ENCODE measurements at regions not wholly inside any gene's neighbourhood (a gene's known extent, or its start where the extent isn't known, plus 50 kb on each side); places are given as distances from the start of the nearest gene placed in this dataset.
"Not testable (repeated sequence)": the region's sequence is repeated elsewhere in the genome, so short reads cannot be mapped to it uniquely, and the experiment has no call there.

DNA sequence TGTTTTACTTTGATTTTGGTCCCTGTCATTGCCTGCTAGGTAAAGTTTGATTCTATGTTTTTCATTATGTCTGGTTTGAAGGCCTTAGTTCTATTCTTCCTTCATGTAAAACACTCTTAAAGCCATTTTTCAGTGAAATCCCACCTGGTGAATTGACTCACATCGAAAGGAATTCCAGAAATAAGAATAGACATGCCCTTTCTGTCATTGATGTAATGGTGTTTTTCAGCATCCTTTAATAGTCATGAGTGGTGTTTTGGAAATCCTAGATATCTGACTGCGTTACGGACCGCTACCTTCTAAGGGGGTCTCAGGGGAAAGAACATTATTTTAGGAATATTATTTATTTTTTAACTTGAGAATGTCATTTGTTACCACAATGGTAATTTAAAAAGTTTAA is 104.5 kb upstream of the ZEB2 start:
- H3K4me1 ChIP-seq, result no peaks in the 10 kb centered on the region
- DNase-seq (no peak), ATAC-seq (no peak)
- H3K4me3 ChIP-seq, result no peak overlapping the region
- intact Hi-C loops (cut with DNase I), result no loop called here
- no peaks in the 10 kb centered on the region for H3K27me3 ChIP-seq
- no peak for TF ChIP-seq CTCF (IDR thresholded peaks at IDR 0.05)
- H3K36me3 ChIP-seq, result no peaks in the 10 kb centered on the region
- H3K27ac ChIP-seq, result no peak overlapping the region
- H3K9me3 ChIP-seq, result peaks cover 0 to 8% of the 10 kb centered on the region in 2 donors

GRCh38 chr2:144622373-144622772 is 102.5 kb upstream of the ZEB2 start:
- H3K27ac ChIP-seq; H3K36me3 ChIP-seq; H3K4me1 ChIP-seq; intact Hi-C loops (cut with DNase I); DNase-seq; H3K4me3 ChIP-seq; ATAC-seq; H3K9me3 ChIP-seq; H3K27me3 ChIP-seq: not testable (repeated sequence)

DNA sequence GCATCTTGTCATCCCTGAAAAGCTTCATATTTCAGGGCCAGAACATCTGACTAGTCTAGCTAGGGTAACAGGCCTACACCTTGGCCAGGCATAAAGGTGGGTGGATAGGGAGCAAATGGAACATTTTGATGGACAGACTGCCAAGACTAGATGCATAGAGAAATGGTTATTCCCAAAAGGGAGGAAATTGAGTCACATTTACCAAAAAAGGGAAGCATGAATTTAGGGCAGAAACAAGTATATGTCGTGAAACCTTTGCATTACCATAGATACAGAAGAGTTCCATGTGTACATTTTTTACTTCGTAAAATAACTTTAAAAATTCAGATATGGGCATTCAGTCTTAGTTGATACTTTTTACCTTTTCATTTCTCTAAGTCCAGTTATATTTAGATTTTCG is 101.3 kb upstream of the ZEB2 start:
- no peak for ATAC-seq
- intact Hi-C loops (cut with DNase I), result no loop called here

DNA sequence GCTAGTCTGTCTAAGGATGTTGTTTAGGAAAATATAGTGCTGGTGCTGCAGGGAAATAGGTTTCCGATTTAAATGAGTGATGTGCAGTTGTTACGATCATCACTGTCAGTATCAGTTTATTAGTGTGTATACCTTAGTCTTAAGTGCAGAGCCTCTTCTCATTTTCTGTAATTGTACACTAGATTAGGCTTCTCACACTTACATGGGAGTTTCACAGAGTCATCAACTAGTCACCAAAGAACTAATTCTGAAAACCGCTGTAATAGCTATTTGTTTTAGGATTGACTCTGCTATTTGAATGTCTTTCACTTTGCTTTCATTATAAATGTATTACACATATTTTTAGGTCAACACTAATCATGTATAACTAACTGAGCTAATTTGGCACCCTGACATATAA is 99.8 kb upstream of the ZEB2 start:
- DNase-seq (no peak), ATAC-seq (no peak)
- Histone ChIP-seq H3K36me3 (no peaks in the 10 kb centered on the region), H3K4me1 (no peaks in the 10 kb centered on the region), H3K9me3 (peaks cover 0 to 8% of the 10 kb centered on the region in 2 donors), H3K27ac (no peak overlapping the region), H3K27me3 (no peaks in the 10 kb centered on the region), H3K4me3 (no peak overlapping the region)
- no peak for TF ChIP-seq CTCF (IDR thresholded peaks at IDR 0.05)
- intact Hi-C loops (cut with DNase I), result no loop called here

More for the DNA sequence above, 101.3 kb upstream of the ZEB2 start:
- H3K27me3 ChIP-seq, result no peaks in the 10 kb centered on the region
- DNase-seq, result no peak
- no peaks in the 10 kb centered on the region for H3K36me3 ChIP-seq
- no peak for TF ChIP-seq CTCF (IDR thresholded peaks at IDR 0.05)
- H3K27ac ChIP-seq, result no peak overlapping the region
- H3K9me3 ChIP-seq, result peaks cover 0 to 8% of the 10 kb centered on the region in 2 donors
- no peaks in the 10 kb centered on the region for H3K4me1 ChIP-seq
- no peak overlapping the region for H3K4me3 ChIP-seq

- not testable (repeated sequence) for DNase-seq
Measured at GRCh38 chr2:144617171-144617570, 97.3 kb upstream of the ZEB2 start.

GRCh38 chr2:144615866-144616565 is 96.1 kb upstream of the ZEB2 start:
- ATAC-seq (no peak), DNase-seq (no peak)
- no peak for TF ChIP-seq CTCF (IDR thresholded peaks at IDR 0.05)
- Histone ChIP-seq H3K36me3 (no peaks in the 10 kb centered on the region), H3K27me3 (no peaks in the 10 kb centered on the region), H3K9me3 (no peaks in the 10 kb centered on the region), H3K4me3 (no peak overlapping the region), H3K4me1 (no peaks in the 10 kb centered on the region), H3K27ac (no peak overlapping the region)
- intact Hi-C loops (cut with DNase I), result no loop called here

More at GRCh38 chr2:144617171-144617570, 97.3 kb upstream of the ZEB2 start:
- H3K4me3 ChIP-seq; H3K4me1 ChIP-seq; H3K27me3 ChIP-seq; intact Hi-C loops (cut with DNase I); H3K9me3 ChIP-seq; ATAC-seq; H3K27ac ChIP-seq; H3K36me3 ChIP-seq: not testable (repeated sequence)

Measured in left lung (tissue), 4 donors.